ENCODE measurements at regions not wholly inside any gene's neighbourhood (a gene's known extent, or its start where the extent isn't known, plus 50 kb on each side); places are given as distances from the start of the nearest gene placed in this dataset.

- DNase-seq (ENCODE audit: low spot score) = no peak
Measured at GRCh38 chr14:49240383-49240782, 345.8 kb downstream of the RPS29 start.

- DNase-seq (ENCODE audit: low spot score) = no peak
Measured at GRCh38 chr14:49228552-49228951, 357.6 kb downstream of the RPS29 start.

- no peak for DNase-seq (ENCODE audit: low spot score)
Measured at GRCh38 chr14:49221316-49221715, 364.9 kb downstream of the RPS29 start.

- no peak for DNase-seq (ENCODE audit: low spot score)
Measured at GRCh38 chr14:49220492-49220891, 365.7 kb downstream of the RPS29 start.

- DNase-seq (ENCODE audit: low spot score) = no peak
Measured at GRCh38 chr14:49218436-49219092, 367.6 kb downstream of the RPS29 start.

DNA sequence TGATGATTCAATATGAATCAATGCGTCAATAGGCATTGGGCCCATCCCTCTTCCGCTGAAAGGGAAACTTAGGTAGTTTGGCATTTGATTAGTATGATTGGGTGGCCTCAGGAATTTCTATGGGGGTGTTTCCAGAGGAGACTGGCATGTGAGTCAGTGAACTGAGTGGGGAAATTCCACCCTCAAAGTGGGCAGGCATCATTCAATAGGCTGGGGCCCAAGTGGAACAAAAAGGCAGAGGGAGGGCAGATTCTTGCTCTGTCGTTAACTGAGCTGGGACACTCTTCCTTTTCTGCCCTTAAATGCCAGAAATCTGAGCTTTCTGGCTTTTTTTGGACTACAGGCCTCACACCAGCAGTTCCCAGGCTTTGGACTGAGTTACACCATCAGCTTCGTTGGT lies 373.5 kb downstream of the RPS29 start:
- DNase-seq (ENCODE audit: low spot score) = no peak

DNA sequence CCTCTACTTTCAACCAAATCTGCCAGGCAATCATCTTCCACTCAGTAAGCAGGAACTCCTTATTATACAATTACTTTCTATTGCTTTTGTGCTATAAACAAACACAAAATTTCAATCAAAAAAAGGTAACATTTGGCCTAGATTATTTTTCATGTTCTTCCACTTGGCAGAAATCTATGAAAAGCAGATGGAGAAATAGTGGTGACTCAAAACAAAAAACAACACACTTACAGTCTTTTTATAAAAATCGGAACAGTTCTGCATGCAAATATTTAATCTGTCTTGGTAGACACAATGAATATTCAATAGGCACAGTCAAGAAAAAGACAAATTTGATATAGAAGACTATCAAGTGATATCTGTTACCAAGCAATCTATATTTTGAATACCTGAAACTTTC lies 376.8 kb downstream of the RPS29 start:
- no peak for DNase-seq (ENCODE audit: low spot score)

DNA sequence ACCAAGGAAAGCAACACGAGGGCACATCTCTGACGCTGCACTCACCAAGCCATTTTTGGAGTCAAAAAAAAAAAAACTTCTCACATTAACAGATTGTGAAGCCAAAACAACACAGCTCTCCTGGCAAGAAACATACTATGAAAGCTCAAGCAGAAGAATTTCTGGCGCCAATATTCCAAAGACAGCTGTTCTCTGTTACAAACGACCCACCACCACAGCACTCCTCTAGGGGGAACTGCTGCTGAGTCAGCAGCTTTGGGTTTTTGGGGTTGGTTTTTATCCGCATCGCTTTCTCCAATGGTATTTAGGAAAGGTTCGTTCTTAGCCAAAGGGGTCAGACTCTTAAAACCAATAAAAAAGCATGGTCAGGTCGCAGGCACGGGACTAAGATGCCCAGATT lies 379.4 kb downstream of the RPS29 start:
- no peak for DNase-seq (ENCODE audit: low spot score)

- no peak for DNase-seq (ENCODE audit: low spot score)
Measured at GRCh38 chr14:49203676-49204075, 382.5 kb downstream of the RPS29 start.

DNA sequence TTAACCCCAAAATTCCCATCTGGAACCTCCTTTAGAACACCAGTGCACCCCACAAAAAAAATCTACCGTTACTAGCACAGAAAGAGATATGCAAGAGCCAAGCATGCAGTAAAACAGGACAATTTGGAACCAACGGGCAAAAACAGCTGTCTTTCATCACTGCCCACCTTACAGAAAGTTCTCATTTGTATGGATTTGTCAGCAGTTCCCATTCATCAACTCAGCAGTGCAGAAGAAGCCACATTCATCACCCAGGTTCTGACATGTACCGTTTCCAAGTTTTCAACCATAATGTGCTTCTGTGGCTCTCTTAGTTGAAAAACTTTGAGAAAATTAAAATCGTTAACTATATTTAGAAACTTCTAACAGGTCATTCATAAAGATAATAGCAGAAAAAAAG lies 387.0 kb downstream of the RPS29 start:
- DNase-seq (ENCODE audit: low spot score) = no peak

DNA sequence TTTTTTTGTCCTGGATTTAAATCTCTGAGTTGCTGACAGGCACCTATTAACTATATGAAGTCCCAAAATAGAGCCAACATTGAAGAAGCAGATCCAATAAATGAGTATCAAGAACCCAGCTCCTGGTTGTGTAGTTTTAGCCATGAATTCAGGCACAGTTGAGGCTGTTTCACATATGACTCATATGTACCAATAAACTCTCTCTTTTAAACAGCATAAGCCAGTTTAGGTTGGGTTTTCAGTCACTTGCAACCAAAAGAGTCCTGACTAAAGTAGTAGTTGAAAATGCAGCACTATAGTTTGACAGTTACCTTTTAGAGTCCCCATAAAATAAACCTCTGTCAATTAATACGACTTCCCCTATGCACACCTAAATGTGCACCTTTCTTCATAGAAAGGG lies 389.9 kb downstream of the RPS29 start:
- DNase-seq (ENCODE audit: low spot score) = no peak

- no peak for DNase-seq (ENCODE audit: low spot score)
Measured at GRCh38 chr14:49194067-49194466, 392.1 kb downstream of the RPS29 start.

DNA sequence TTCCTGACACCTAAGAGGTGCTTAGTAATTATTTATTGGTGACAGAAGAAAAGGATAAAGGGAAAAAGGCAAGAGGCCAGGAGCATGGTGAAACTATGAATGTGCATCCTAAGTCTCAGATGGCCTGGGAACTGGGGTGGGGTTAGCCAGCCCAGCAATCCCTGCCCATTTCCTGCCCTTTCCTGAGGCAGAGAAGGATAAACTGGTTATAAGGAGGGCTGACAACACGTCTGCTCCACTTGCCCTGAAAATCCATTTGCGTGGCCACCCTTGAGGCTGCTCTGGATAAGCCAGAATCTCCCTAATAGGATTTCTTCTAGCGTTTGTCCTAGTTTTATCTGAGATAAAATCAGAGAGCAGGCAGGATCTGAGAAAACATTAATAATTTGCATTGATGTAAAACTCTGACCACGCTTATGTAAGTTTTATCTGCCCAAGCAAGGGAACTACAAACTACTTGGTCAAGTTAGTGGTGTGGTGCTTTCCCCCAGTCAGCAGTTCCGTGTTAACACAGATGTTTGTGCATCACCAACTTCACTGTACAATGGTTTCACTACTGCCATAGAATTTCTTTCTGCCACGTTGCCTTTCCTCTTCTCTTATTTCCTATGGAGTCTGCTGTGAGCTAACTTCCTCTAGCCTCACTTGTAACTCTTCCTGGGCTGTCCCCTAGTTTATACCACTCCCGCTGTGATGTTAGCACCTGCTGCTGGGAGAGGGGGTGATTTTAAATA lies 392.7 kb downstream of the RPS29 start:
- no peak for DNase-seq (ENCODE audit: low spot score)

- DNase-seq (ENCODE audit: low spot score) = no peak
Measured at GRCh38 chr14:49191380-49191779, 394.8 kb downstream of the RPS29 start.

DNA sequence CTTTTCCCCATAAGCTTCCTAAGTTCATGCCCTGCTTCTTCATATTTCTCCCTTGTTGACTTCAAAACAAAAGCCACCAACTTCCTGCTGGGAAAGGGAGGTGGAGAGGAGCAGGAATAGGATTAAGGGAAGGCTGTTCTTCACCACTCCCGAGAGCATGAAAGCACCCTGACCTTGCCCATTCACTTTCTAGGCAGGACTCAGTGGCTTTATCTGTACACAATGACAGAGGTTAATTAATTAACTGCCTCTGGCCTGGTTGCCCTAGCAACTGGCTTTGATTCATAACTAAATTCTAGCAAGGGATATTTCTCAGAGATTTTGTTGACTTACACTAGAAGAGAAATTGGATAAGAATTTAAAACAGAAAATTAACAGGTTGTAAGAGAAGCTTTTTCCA lies 396.8 kb downstream of the RPS29 start:
- no peak for DNase-seq (ENCODE audit: low spot score)

DNA sequence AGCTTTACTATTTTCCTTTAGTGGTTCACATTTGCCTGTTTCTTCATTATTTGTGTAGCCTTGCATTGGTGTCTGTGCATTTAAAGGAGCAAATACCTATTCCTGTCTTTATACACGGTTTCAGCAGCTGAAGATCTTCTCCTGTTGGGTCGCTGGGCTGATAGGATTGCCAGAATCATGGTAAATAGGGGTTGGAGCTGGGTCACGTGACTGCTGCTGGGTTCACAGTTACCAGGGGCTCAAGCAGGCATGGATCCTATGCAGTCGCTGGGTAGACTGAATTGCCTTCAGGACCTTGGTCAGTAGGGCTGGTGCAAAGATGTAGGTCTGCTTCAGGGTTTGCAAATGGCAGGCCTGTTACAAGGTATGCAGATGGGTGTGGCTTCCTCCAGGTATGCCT lies 398.4 kb downstream of the RPS29 start:
- no peak for DNase-seq (ENCODE audit: low spot score)

DNA sequence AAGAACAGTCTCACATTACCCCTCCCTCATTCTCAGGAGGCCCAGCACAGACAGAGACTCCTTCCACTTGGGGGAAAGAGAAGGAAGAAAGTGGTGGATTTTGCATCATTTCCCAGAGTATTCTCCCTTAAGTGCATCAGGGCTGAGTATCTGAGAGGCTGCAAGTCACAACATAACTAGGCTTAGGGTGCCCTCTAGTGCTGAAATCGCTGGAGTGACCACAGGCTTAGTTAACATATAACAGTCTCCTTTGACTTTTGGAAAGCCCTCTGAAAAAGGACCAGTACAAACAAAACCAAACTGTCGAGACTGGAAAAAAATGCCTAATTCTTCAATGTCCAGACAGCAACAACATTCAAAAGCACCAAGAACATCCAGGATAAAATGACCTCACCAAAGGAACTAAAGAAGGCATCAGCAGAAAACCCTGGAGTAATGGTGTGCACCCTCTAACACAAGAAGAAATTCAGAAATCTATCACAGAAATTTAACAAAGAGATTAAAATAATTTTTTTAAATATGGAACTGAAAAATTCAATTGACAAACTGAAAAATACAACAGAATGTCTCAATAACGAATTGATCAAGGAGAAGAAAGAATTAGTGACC lies 412.3 kb downstream of the RPS29 start:
- DNase-seq (ENCODE audit: low spot score) = no peak

DNA sequence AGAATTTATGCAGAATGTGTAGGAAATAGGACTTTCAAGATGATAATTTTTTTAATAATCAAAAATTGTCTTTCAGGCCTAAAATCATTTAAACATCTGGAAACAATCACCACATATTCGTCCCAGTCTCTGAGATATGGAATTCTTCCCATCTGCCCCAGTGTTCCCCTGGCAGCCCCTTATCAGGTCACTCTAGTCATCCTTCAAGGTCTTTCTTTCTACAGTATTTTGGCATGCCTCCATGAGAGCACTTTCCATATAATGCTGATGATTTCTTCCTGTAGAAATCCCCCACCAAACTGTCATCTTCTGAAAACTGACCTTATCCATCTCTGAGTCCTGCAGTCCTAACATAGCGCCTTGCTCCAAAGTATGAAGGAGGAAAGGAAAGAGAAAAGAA lies 422.1 kb downstream of the RPS29 start:
- DNase-seq (ENCODE audit: low spot score) = no peak

GRCh38 chr14:49160983-49161382 lies 425.2 kb downstream of the RPS29 start:
- DNase-seq (ENCODE audit: low spot score) = no peak

GRCh38 chr14:49159081-49159480 lies 427.1 kb downstream of the RPS29 start:
- no peak for DNase-seq (ENCODE audit: low spot score)

- DNase-seq (ENCODE audit: low spot score) = no peak
Measured at GRCh38 chr14:49139593-49139992, 446.6 kb downstream of the RPS29 start.

DNA sequence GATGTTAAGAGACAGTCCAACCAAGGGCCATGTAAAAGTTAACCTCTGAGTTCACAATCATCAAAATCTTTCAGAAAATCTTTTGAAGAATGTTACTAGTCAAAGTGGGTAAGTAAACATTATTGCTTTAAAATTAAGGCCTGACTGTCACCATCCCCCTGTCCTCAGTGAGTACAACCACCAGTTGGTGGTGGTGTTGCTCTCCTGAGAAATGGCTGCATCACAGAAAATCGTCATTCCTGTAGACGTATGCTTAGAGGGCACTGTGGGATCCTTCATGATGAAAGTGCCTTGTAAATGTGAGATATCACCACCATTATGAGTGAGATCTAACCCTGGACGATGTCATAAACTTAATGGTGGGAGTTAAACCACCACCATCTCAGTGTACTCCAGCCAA lies 451.2 kb downstream of the RPS29 start:
- no peak for DNase-seq (ENCODE audit: low spot score)

DNA sequence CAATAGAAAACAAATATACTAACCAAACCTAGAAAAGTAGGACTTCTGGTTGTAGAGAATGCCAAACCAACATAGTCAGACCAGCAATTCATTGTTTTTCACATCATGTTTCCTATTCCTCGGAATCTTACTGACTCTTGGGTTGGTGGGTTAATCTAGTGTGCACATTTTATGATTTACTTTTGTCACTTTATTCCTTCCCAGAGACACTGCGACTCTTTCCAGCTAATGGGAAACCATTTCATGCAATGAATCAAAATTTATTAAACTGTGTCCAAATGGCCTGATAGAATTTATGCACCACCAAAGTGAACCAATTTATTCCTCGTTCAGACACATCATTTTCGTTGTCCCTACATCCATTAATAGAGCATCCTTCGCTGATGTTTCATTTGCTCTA lies 464.9 kb downstream of the RPS29 start:
- no peak for DNase-seq (ENCODE audit: low spot score)

Data from left forelimb (tissue), 1 donor.